ENCODE measurements at regions not wholly inside any gene's neighbourhood (a gene's known extent, or its start where the extent isn't known, plus 50 kb on each side); places are given as distances from the start of the nearest gene placed in this dataset.
A peak's percentile ranks its signal among the peaks of the same experiment; 100 is the strongest.

GRCh38 chr6:27095914-27096313 lies 151.6 kb upstream of the PRSS16 start:
- H3K9ac ChIP-seq (ENCODE audit: low read depth in 1 of 2, low read length in 2 of 2): no peak overlapping the region
- H3K36me3 ChIP-seq (ENCODE audit: control insufficient read depth in 1 of 2, insufficient read depth in 2 of 2, low read length in 2 of 2): no peaks in the 10 kb centered on the region
- H3K27ac ChIP-seq (ENCODE audit: low read depth, low read length): no peak overlapping the region
- no peak overlapping the region for H3K4me3 ChIP-seq (ENCODE audit: low read depth in 1 of 2, low read length in 2 of 2)
- H3K9me3 ChIP-seq (ENCODE audit: control insufficient read depth in 1 of 2, low read length in 2 of 2): no peaks in the 10 kb centered on the region
- H3K4me1 ChIP-seq (ENCODE audit: control insufficient read depth in 1 of 2, insufficient read depth in 2 of 2, low read length in 2 of 2): peaks cover 6 to 10% of the 10 kb centered on the region in 2 donors
- peaks cover 19 to 42% of the 10 kb centered on the region in 2 donors for H3K27me3 ChIP-seq (ENCODE audit: control insufficient read depth in 1 of 2, insufficient read depth in 2 of 2, low read length in 2 of 2)

GRCh38 chr6:27096834-27097511 lies 150.5 kb upstream of the PRSS16 start:
- Histone ChIP-seq H3K27ac (ENCODE audit: low read depth, low read length) (no peak overlapping the region), H3K4me1 (ENCODE audit: control insufficient read depth in 1 of 2, insufficient read depth in 2 of 2, low read length in 2 of 2) (peaks cover 6 to 10% of the 10 kb centered on the region in 2 donors), H3K36me3 (ENCODE audit: control insufficient read depth in 1 of 2, insufficient read depth in 2 of 2, low read length in 2 of 2) (no peaks in the 10 kb centered on the region), H3K9me3 (ENCODE audit: control insufficient read depth in 1 of 2, low read length in 2 of 2) (no peaks in the 10 kb centered on the region), H3K27me3 (ENCODE audit: control insufficient read depth in 1 of 2, insufficient read depth in 2 of 2, low read length in 2 of 2) (peaks cover 18 to 32% of the 10 kb centered on the region in 2 donors), H3K4me3 (ENCODE audit: low read depth in 1 of 2, low read length in 2 of 2) (peak overlapping the region; percentile 67 to 70), H3K9ac (ENCODE audit: low read depth in 1 of 2, low read length in 2 of 2) (no peak overlapping the region)

- Histone ChIP-seq H3K9ac (ENCODE audit: low read depth in 1 of 2, low read length in 2 of 2) (no peak overlapping the region), H3K4me3 (ENCODE audit: low read depth in 1 of 2, low read length in 2 of 2) (no peak overlapping the region), H3K27me3 (ENCODE audit: control insufficient read depth in 1 of 2, insufficient read depth in 2 of 2, low read length in 2 of 2) (peaks cover 13 to 19% of the 10 kb centered on the region in 2 donors), H3K9me3 (ENCODE audit: control insufficient read depth in 1 of 2, low read length in 2 of 2) (no peaks in the 10 kb centered on the region), H3K27ac (ENCODE audit: low read depth, low read length) (no peak overlapping the region), H3K4me1 (ENCODE audit: control insufficient read depth in 1 of 2, insufficient read depth in 2 of 2, low read length in 2 of 2) (peaks cover 4 to 10% of the 10 kb centered on the region in 2 donors), H3K36me3 (ENCODE audit: control insufficient read depth in 1 of 2, insufficient read depth in 2 of 2, low read length in 2 of 2) (no peaks in the 10 kb centered on the region)
Measured at GRCh38 chr6:27098956-27099355, 148.5 kb upstream of the PRSS16 start.

- Histone ChIP-seq H3K27ac (ENCODE audit: low read depth, low read length) (no peak overlapping the region), H3K4me1 (ENCODE audit: control insufficient read depth in 1 of 2, insufficient read depth in 2 of 2, low read length in 2 of 2) (peaks cover 4 to 10% of the 10 kb centered on the region in 2 donors), H3K9me3 (ENCODE audit: control insufficient read depth in 1 of 2, low read length in 2 of 2) (no peaks in the 10 kb centered on the region), H3K9ac (ENCODE audit: low read depth in 1 of 2, low read length in 2 of 2) (no peak overlapping the region), H3K27me3 (ENCODE audit: control insufficient read depth in 1 of 2, insufficient read depth in 2 of 2, low read length in 2 of 2) (peaks cover 10 to 16% of the 10 kb centered on the region in 2 donors), H3K4me3 (ENCODE audit: low read depth in 1 of 2, low read length in 2 of 2) (no peak overlapping the region), H3K36me3 (ENCODE audit: control insufficient read depth in 1 of 2, insufficient read depth in 2 of 2, low read length in 2 of 2) (no peaks in the 10 kb centered on the region)
Measured at GRCh38 chr6:27100921-27101320, 146.6 kb upstream of the PRSS16 start.

GRCh38 chr6:27101824-27102223 lies 145.7 kb upstream of the PRSS16 start:
- Histone ChIP-seq H3K4me1 (ENCODE audit: control insufficient read depth in 1 of 2, insufficient read depth in 2 of 2, low read length in 2 of 2) (peaks cover under 1 to 6% of the 10 kb centered on the region in 2 donors), H3K27me3 (ENCODE audit: control insufficient read depth in 1 of 2, insufficient read depth in 2 of 2, low read length in 2 of 2) (peaks cover 6 to 10% of the 10 kb centered on the region in 2 donors), H3K4me3 (ENCODE audit: low read depth in 1 of 2, low read length in 2 of 2) (no peak overlapping the region), H3K27ac (ENCODE audit: low read depth, low read length) (no peak overlapping the region), H3K9me3 (ENCODE audit: control insufficient read depth in 1 of 2, low read length in 2 of 2) (no peaks in the 10 kb centered on the region), H3K9ac (ENCODE audit: low read depth in 1 of 2, low read length in 2 of 2) (no peak overlapping the region), H3K36me3 (ENCODE audit: control insufficient read depth in 1 of 2, insufficient read depth in 2 of 2, low read length in 2 of 2) (no peaks in the 10 kb centered on the region)

GRCh38 chr6:27106382-27106781 lies 141.1 kb upstream of the PRSS16 start:
- Histone ChIP-seq H3K4me3 (ENCODE audit: low read depth in 1 of 2, low read length in 2 of 2) (no peak overlapping the region), H3K27me3 (ENCODE audit: control insufficient read depth in 1 of 2, insufficient read depth in 2 of 2, low read length in 2 of 2) (no peaks in the 10 kb centered on the region), H3K27ac (ENCODE audit: low read depth, low read length) (no peak overlapping the region), H3K9ac (ENCODE audit: low read depth in 1 of 2, low read length in 2 of 2) (no peak overlapping the region), H3K4me1 (ENCODE audit: control insufficient read depth in 1 of 2, insufficient read depth in 2 of 2, low read length in 2 of 2) (no peaks in the 10 kb centered on the region), H3K9me3 (ENCODE audit: control insufficient read depth in 1 of 2, low read length in 2 of 2) (no peaks in the 10 kb centered on the region), H3K36me3 (ENCODE audit: control insufficient read depth in 1 of 2, insufficient read depth in 2 of 2, low read length in 2 of 2) (no peaks in the 10 kb centered on the region)

- no peak overlapping the region for H3K4me3 ChIP-seq (ENCODE audit: low read depth in 1 of 2, low read length in 2 of 2)
Measured at GRCh38 chr6:27111743-27112142, 135.8 kb upstream of the PRSS16 start.

GRCh38 chr6:27112974-27113373 lies 134.5 kb upstream of the PRSS16 start:
- Histone ChIP-seq H3K27me3 (ENCODE audit: control insufficient read depth in 1 of 2, insufficient read depth in 2 of 2, low read length in 2 of 2) (peaks cover 0 to 3% of the 10 kb centered on the region in 2 donors), H3K4me1 (ENCODE audit: control insufficient read depth in 1 of 2, insufficient read depth in 2 of 2, low read length in 2 of 2) (no peaks in the 10 kb centered on the region), H3K27ac (ENCODE audit: low read depth, low read length) (no peak overlapping the region), H3K9me3 (ENCODE audit: control insufficient read depth in 1 of 2, low read length in 2 of 2) (no peaks in the 10 kb centered on the region), H3K4me3 (ENCODE audit: low read depth in 1 of 2, low read length in 2 of 2) (no peak overlapping the region), H3K36me3 (ENCODE audit: control insufficient read depth in 1 of 2, insufficient read depth in 2 of 2, low read length in 2 of 2) (no peaks in the 10 kb centered on the region), H3K9ac (ENCODE audit: low read depth in 1 of 2, low read length in 2 of 2) (no peak overlapping the region)

More at GRCh38 chr6:27111743-27112142, 135.8 kb upstream of the PRSS16 start:
- H3K9me3 ChIP-seq (ENCODE audit: control insufficient read depth in 1 of 2, low read length in 2 of 2): no peaks in the 10 kb centered on the region
- H3K9ac ChIP-seq (ENCODE audit: low read depth in 1 of 2, low read length in 2 of 2): no peak overlapping the region
- H3K4me1 ChIP-seq (ENCODE audit: control insufficient read depth in 1 of 2, insufficient read depth in 2 of 2, low read length in 2 of 2): no peaks in the 10 kb centered on the region
- H3K27ac ChIP-seq (ENCODE audit: low read depth, low read length): no peak overlapping the region
- no peaks in the 10 kb centered on the region for H3K36me3 ChIP-seq (ENCODE audit: control insufficient read depth in 1 of 2, insufficient read depth in 2 of 2, low read length in 2 of 2)
- H3K27me3 ChIP-seq (ENCODE audit: control insufficient read depth in 1 of 2, insufficient read depth in 2 of 2, low read length in 2 of 2): peaks cover 0 to 3% of the 10 kb centered on the region in 2 donors

- H3K9me3 ChIP-seq (ENCODE audit: control insufficient read depth in 1 of 2, low read length in 2 of 2): no peaks in the 10 kb centered on the region
- no peaks in the 10 kb centered on the region for H3K36me3 ChIP-seq (ENCODE audit: control insufficient read depth in 1 of 2, insufficient read depth in 2 of 2, low read length in 2 of 2)
- H3K4me1 ChIP-seq (ENCODE audit: control insufficient read depth in 1 of 2, insufficient read depth in 2 of 2, low read length in 2 of 2): no peaks in the 10 kb centered on the region
- H3K27me3 ChIP-seq (ENCODE audit: control insufficient read depth in 1 of 2, insufficient read depth in 2 of 2, low read length in 2 of 2): peaks cover 0 to 3% of the 10 kb centered on the region in 2 donors
- no peak overlapping the region for H3K4me3 ChIP-seq (ENCODE audit: low read depth in 1 of 2, low read length in 2 of 2)
- H3K27ac ChIP-seq (ENCODE audit: low read depth, low read length): no peak overlapping the region
- H3K9ac ChIP-seq (ENCODE audit: low read depth in 1 of 2, low read length in 2 of 2): no peak overlapping the region
Measured at GRCh38 chr6:27119329-27119728, 128.2 kb upstream of the PRSS16 start.

- Histone ChIP-seq H3K9me3 (ENCODE audit: control insufficient read depth in 1 of 2, low read length in 2 of 2) (no peaks in the 10 kb centered on the region), H3K4me3 (ENCODE audit: low read depth in 1 of 2, low read length in 2 of 2) (no peak overlapping the region), H3K9ac (ENCODE audit: low read depth in 1 of 2, low read length in 2 of 2) (no peak overlapping the region), H3K36me3 (ENCODE audit: control insufficient read depth in 1 of 2, insufficient read depth in 2 of 2, low read length in 2 of 2) (no peaks in the 10 kb centered on the region), H3K27me3 (ENCODE audit: control insufficient read depth in 1 of 2, insufficient read depth in 2 of 2, low read length in 2 of 2) (peaks cover 0 to 1% of the 10 kb centered on the region in 2 donors), H3K27ac (ENCODE audit: low read depth, low read length) (no peak overlapping the region), H3K4me1 (ENCODE audit: control insufficient read depth in 1 of 2, insufficient read depth in 2 of 2, low read length in 2 of 2) (no peaks in the 10 kb centered on the region)
Measured at GRCh38 chr6:27119761-27120160, 127.7 kb upstream of the PRSS16 start.

All from duodenal mucosa (tissue), 2 donors.